ENCODE measurements at regions not wholly inside any gene's neighbourhood (a gene's known extent, or its start where the extent isn't known, plus 50 kb on each side); places are given as distances from the start of the nearest gene placed in this dataset.

DNA sequence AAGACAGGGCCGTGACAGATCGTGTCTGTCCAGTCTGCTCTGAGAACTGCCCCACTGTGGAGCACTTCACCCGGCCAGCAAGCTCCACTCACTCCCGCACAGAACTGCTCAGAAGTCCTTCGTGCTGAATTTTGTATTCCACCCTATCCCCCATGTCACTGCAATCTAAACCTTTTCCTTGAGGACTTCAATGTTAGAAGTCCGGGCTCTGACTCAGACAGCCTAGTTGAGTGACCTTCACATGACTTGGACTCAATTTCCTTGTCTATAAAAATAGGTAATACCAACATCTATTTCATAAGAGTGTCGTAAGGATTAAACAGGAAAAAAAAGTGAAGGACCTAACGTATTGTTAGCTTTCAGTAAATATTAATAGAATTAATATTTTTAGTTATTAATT, 161.6 kb downstream of the QRSL1 start:
- TF ChIP-seq, protein P1, sequence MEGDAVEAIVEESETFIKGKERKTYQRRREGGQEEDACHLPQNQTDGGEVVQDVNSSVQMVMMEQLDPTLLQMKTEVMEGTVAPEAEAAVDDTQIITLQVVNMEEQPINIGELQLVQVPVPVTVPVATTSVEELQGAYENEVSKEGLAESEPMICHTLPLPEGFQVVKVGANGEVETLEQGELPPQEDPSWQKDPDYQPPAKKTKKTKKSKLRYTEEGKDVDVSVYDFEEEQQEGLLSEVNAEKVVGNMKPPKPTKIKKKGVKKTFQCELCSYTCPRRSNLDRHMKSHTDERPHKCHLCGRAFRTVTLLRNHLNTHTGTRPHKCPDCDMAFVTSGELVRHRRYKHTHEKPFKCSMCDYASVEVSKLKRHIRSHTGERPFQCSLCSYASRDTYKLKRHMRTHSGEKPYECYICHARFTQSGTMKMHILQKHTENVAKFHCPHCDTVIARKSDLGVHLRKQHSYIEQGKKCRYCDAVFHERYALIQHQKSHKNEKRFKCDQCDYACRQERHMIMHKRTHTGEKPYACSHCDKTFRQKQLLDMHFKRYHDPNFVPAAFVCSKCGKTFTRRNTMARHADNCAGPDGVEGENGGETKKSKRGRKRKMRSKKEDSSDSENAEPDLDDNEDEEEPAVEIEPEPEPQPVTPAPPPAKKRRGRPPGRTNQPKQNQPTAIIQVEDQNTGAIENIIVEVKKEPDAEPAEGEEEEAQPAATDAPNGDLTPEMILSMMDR (IDR thresholded peaks at IDR 0.05), result no peak
- no peak for TF ChIP-seq EZH2 (IDR thresholded peaks at IDR 0.05; ENCODE audit: borderline replicate concordance, insufficient read depth, low read depth, low read length, poor library complexity, severe bottlenecking)
